Naive thymus-derived CD4-positive, alpha-beta T cell (primary cell): ENCODE measurements at regions not wholly inside any gene's neighbourhood (a gene's known extent, or its start where the extent isn't known, plus 50 kb on each side); places are given as distances from the start of the nearest gene placed in this dataset.

Experiments
- ATAC-seq: fragments of 150-1000 bp; cut with Tn5 transposase; 2 replicates; pipeline ENCODE4 v1.10.0; 2021; ENCODE audit warnings: mild to moderate bottlenecking, moderate library complexity
- CTCF ChIA-PET: fragments of 350-600 bp; sonication (Branson Sonifier 250); formaldehyde crosslinking; loops from one replicate; lab custom pipeline; 2021; ENCODE audit warnings: antibody characterized with exemption; lab: Charles Lee
- POLR2A ChIA-PET: fragments of 350-600 bp; sonication (Branson Sonifier 250); formaldehyde crosslinking; loops from one replicate; lab custom pipeline; 2021; ENCODE audit warnings: antibody characterized with exemption, inconsistent platforms; lab: Charles Lee
- DNase-seq, 9 donors: peaks; one replicate each; pipeline versions ENCODE4 v3.0.0 to v3.0.0-alpha.2; 2020 to 2022; ENCODE audit warnings: mixed read lengths in 1 of 9
- H3K27ac ChIP-seq: one replicate; pipeline ENCODE4 v1.7.0; 2013; ENCODE audit warnings: mild to moderate bottlenecking, low read depth, low read length, moderate library complexity
- H3K27me3 ChIP-seq, 2 donors: one replicate each; pipeline ENCODE4 v1.7.0; 2013; ENCODE audit warnings: low read length in 2 of 2, mild to moderate bottlenecking in 2 of 2, moderate library complexity in 2 of 2; ENCODE audit not compliant: control insufficient read depth in 2 of 2, insufficient read depth in 2 of 2
- H3K36me3 ChIP-seq, 3 experiments: 1 replicate in 2 of 3; 2 replicates in 1 of 3; pipeline ENCODE4 v1.7.0; 2013; ENCODE audit warnings: low read length in 3 of 3, mild to moderate bottlenecking in 3 of 3, moderate library complexity in 1 of 3; ENCODE audit not compliant: insufficient read depth in 3 of 3, control insufficient read depth in 2 of 3
- H3K4me1 ChIP-seq, 2 donors: one replicate each; pipeline ENCODE4 v1.7.0; 2013; ENCODE audit warnings: low read length in 2 of 2, mild to moderate bottlenecking in 2 of 2, moderate library complexity in 1 of 2; ENCODE audit not compliant: control insufficient read depth in 2 of 2, insufficient read depth in 2 of 2
- H3K4me3 ChIP-seq: 2 replicates; pipeline ENCODE4 v1.7.0; 2013; ENCODE audit warnings: mild to moderate bottlenecking, low read length
- H3K9me3 ChIP-seq, 3 experiments: 1 replicate in 2 of 3; 2 replicates in 1 of 3; pipeline ENCODE4 v1.7.0; 2013; ENCODE audit warnings: low read length in 3 of 3; ENCODE audit not compliant: control insufficient read depth in 2 of 3
- H3K27ac Mint-ChIP-seq, 9 donors: one replicate each; pipeline ENCODE4 v1.8.0; 2020 to 2022; ENCODE audit warnings: mixed read lengths in 9 of 9, mild to moderate bottlenecking in 8 of 9, moderate library complexity in 5 of 9, inconsistent platforms in 2 of 9
- H3K27me3 Mint-ChIP-seq, 5 donors: one replicate each; pipeline ENCODE4 v1.8.0; 2021 to 2022; ENCODE audit warnings: mixed read lengths in 5 of 5, mild to moderate bottlenecking in 1 of 5
- H3K36me3 Mint-ChIP-seq, 5 donors: one replicate each; pipeline ENCODE4 v1.8.0; 2020 to 2022; ENCODE audit warnings: mixed read lengths in 5 of 5, mild to moderate bottlenecking in 3 of 5, inconsistent platforms in 1 of 5
- H3K4me1 Mint-ChIP-seq, 7 donors: one replicate each; pipeline ENCODE4 v1.8.0; 2020 to 2022; ENCODE audit warnings: mixed read lengths in 7 of 7, mild to moderate bottlenecking in 3 of 7, inconsistent platforms in 1 of 7
- H3K4me3 Mint-ChIP-seq, 10 donors: one replicate each; pipeline ENCODE4 v1.8.0; 2020 to 2022; ENCODE audit warnings: mild to moderate bottlenecking in 10 of 10, mixed read lengths in 10 of 10, moderate library complexity in 6 of 10, inconsistent platforms in 2 of 10
- H3K9me3 Mint-ChIP-seq, 11 donors: one replicate each; pipeline ENCODE4 v1.8.0; 2020 to 2022; ENCODE audit warnings: mixed read lengths in 11 of 11, mild to moderate bottlenecking in 4 of 11, inconsistent platforms in 1 of 11, moderate library complexity in 1 of 11
- intact Hi-C, 2 donors: fragments of 100-400 bp; cut with micrococcal nuclease; formaldehyde crosslinking; loops; one replicate each; pipeline ENCODE4 v1.15.1; 2023

DNA sequence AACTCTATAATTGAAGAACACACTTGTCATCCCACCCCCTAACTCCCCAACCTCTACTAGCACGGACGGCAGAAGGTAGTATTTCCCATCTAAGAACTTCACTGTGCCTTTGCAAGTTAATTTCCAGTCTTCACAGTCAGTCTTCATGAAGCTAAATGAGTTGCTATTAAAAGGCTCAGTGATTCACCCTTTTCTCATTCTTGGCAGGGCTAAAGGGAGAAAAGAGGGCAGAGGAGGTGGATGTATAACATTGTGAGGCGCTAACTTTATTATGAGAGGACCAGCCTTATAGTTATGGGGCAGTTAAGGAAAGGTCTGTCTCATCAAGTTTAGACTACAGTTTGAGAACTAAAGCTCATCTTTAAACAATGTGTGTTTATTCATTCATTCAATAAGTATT, 161.0 kb upstream of the S100G start:
- H3K27ac ChIP-seq: no peak overlapping the region
- CTCF ChIA-PET: no interaction called here
- Mint-ChIP-seq H3K36me3 (peaks cover 0 to 6% (median 0%) of the 10 kb centered on the region in 5 donors), H3K27me3 (peaks cover 0 to 2% (median 0%) of the 10 kb centered on the region in 5 donors), H3K9me3 (peaks cover 0 to 2% (median 0%) of the 10 kb centered on the region in 11 donors), H3K27ac (no peak overlapping the region), H3K4me1 (peaks cover 5 to 24% (median 11%) of the 10 kb centered on the region in 7 donors), H3K4me3 (no peak overlapping the region)
- H3K4me1 ChIP-seq: peaks cover 0 to 3% of the 10 kb centered on the region in 2 donors
- intact Hi-C loops: no loop called here
- H3K9me3 ChIP-seq: no peaks in the 10 kb centered on the region
- H3K36me3 ChIP-seq: no peaks in the 10 kb centered on the region
- POLR2A ChIA-PET: no interaction called here
- no peak for ATAC-seq
- no peaks in the 10 kb centered on the region for H3K27me3 ChIP-seq
- no peak for DNase-seq
- no peak overlapping the region for H3K4me3 ChIP-seq

DNA sequence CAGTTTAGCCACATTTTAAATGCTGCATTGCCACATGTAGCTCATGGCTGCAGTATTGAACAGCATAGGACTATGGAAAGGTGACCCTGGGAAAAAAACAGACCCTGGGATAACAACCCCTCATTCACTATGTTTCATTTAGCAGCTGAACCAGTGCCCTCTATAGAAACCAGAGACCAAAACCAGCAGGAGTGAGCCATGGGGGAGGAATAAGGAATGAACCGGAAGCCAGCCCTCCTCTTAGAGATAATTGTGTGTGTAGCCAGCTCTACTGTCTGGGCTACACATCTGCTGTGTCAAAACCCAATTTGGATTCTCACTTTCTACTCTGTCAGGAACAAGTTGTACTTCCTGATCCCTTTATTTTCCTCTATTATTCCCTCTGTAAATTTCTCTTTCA, 158.5 kb upstream of the S100G start:
- Mint-ChIP-seq H3K4me1 (peaks cover 0 to 7% (median 0%) of the 10 kb centered on the region in 7 donors), H3K4me3 (no peak overlapping the region), H3K27me3 (peaks cover 0 to 2% (median 0%) of the 10 kb centered on the region in 5 donors), H3K36me3 (peaks cover 0 to 6% (median 0%) of the 10 kb centered on the region in 5 donors), H3K9me3 (peaks cover 0 to 2% (median 0%) of the 10 kb centered on the region in 11 donors), H3K27ac (no peak overlapping the region)
- Histone ChIP-seq H3K36me3 (no peaks in the 10 kb centered on the region), H3K4me1 (no peaks in the 10 kb centered on the region), H3K4me3 (no peak overlapping the region), H3K9me3 (no peaks in the 10 kb centered on the region), H3K27ac (no peak overlapping the region), H3K27me3 (no peaks in the 10 kb centered on the region)
- POLR2A ChIA-PET: no interaction called here
- intact Hi-C loops: no loop called here
- CTCF ChIA-PET: no interaction called here
- DNase-seq (no peak), ATAC-seq (no peak)

DNA sequence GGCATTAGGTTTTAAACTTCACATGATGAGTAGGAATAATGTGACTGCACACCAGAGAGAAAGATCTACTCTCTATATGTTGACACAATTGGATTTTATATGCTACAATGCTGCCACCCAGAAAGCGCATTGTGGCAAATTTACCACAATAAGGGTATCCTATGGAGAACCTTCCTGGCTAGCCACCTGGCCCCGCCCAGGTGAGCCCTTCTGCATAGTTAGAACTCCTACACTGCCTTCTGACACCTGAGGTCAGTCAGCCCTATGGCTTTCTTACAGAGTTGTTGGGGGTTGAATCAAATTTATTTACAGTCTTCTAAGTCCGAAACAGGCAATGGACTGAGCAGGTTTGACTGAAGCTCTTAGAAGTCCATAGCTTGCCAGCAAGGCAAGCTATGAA, 153.8 kb upstream of the S100G start:
- CTCF ChIA-PET: no interaction called here
- no peak for ATAC-seq

DNA sequence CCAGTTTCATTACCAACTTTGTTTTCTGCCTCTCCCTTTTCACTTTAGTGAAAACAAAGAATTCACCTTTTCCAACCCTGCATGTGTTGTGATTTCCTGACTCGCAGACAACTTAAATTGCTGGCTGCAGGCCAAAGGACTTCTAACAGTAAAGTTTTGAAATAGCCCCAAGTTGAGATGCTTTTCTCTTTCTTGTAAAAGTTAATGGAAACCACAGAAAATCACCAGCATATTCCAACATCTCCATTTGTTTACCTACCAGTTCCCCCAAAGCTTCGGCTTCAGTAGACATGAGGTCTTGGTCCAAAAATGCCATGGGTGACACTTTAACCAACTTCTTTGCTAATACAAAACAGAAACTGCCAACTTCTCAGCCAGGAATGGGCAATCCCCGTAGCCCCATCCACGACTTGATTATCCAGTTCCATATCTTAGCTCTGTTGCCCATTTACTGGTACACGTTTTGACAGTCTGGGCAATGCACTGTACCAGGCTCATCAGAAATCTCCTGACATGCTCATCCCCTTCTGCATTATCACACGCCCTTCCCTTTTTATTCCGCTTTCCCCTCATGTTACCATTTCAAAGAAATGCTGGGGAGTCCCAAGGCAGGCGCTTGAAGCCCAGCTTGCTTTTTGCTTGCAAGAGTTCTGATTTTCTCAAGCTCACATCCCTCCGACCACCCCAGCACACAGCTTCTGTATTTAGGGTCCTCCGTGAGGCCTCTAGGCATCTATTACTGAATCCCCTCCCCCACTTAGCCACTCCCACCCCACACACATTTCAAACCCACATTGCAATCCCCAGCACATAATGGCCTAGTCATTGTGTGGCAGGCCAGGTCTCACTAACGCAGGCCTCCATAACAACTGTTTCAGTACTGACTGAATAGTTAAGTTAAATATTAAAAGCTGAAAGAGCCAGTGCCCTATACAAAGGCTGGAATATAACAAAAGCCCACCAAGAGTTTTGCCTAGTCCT, 137.9 kb upstream of the S100G start:
- Mint-ChIP-seq H3K4me1 (no peaks in the 10 kb centered on the region), H3K9me3 (peaks cover 0 to 6% (median 0%) of the 10 kb centered on the region in 11 donors), H3K4me3 (no peak overlapping the region), H3K27me3 (no peaks in the 10 kb centered on the region), H3K27ac (peak overlapping the region in 2 of 9 donors; percentile 14 to 59), H3K36me3 (peaks cover 0 to 2% (median 0%) of the 10 kb centered on the region in 5 donors)
- no peaks in the 10 kb centered on the region for H3K9me3 ChIP-seq
- POLR2A ChIA-PET: interaction anchor here (1.0 to 1.6 kb wide), 2 partner anchors 16 to 98 kb away, joined by 3 to 4 read pairs; no protein-coding TSS in a partner anchor
- H3K36me3 ChIP-seq: no peaks in the 10 kb centered on the region
- H3K27me3 ChIP-seq: no peaks in the 10 kb centered on the region
- DNase-seq (no peak), ATAC-seq (no peak)
- no peak overlapping the region for H3K27ac ChIP-seq
- H3K4me1 ChIP-seq: no peaks in the 10 kb centered on the region
- intact Hi-C loops: no loop called here
- CTCF ChIA-PET: no interaction called here
- H3K4me3 ChIP-seq: no peak overlapping the region

More for the DNA sequence above, 153.8 kb upstream of the S100G start:
- POLR2A ChIA-PET: no interaction called here
- Mint-ChIP-seq H3K4me3 (no peak overlapping the region), H3K27ac (no peak overlapping the region), H3K36me3 (peaks cover 0 to 6% (median 5%) of the 10 kb centered on the region in 5 donors), H3K9me3 (peaks cover 0 to 10% (median 0%) of the 10 kb centered on the region in 11 donors), H3K27me3 (peaks cover 0 to 2% (median 0%) of the 10 kb centered on the region in 5 donors), H3K4me1 (no peaks in the 10 kb centered on the region)
- no peaks in the 10 kb centered on the region for H3K27me3 ChIP-seq
- no peaks in the 10 kb centered on the region for H3K4me1 ChIP-seq
- intact Hi-C loops: no loop called here
- no peaks in the 10 kb centered on the region for H3K9me3 ChIP-seq
- no peak for DNase-seq
- no peak overlapping the region for H3K4me3 ChIP-seq
- H3K27ac ChIP-seq: no peak overlapping the region
- no peaks in the 10 kb centered on the region for H3K36me3 ChIP-seq

DNA sequence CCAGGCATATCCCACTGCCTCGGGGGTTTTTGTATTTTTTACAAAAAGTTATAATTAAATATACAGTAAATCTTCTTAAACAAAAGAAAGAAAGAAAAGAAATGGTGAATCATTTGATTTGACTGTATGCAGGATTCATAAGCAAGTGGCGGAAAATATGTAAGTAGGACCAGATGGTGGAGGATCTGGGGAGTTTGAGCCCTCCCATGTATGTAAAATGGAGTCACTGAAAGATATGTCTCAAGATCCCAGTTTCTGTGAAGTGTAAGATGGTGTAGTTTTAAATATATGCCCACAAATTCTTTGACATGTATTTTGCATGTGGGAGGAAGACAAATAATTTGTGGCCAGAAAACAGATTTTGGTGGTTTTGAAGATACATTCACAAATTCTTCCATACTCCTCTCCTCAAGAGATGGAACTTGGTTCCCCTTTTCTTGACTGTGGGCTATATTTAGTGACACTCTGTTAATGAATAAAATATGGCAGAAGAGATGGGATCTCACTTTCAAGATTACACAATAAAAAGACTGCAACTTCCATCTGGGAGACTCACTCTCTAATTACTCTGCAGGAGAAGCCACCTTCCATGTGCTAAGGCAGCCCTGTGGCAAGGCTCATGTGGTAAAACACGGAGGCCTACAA, 133.6 kb upstream of the S100G start:
- Histone ChIP-seq H3K9me3 (no peaks in the 10 kb centered on the region), H3K4me3 (no peak overlapping the region), H3K27ac (no peak overlapping the region), H3K36me3 (no peaks in the 10 kb centered on the region), H3K4me1 (no peaks in the 10 kb centered on the region), H3K27me3 (no peaks in the 10 kb centered on the region)
- no peak for DNase-seq
- POLR2A ChIA-PET: no interaction called here
- CTCF ChIA-PET: no interaction called here
- Mint-ChIP-seq H3K36me3 (peaks cover 0 to 6% (median 0%) of the 10 kb centered on the region in 5 donors), H3K4me1 (no peaks in the 10 kb centered on the region), H3K9me3 (peaks cover 0 to 10% (median 0%) of the 10 kb centered on the region in 11 donors), H3K27me3 (no peaks in the 10 kb centered on the region), H3K4me3 (no peak overlapping the region), H3K27ac (no peak overlapping the region)
- no peak for ATAC-seq
- intact Hi-C loops: no loop called here

DNA sequence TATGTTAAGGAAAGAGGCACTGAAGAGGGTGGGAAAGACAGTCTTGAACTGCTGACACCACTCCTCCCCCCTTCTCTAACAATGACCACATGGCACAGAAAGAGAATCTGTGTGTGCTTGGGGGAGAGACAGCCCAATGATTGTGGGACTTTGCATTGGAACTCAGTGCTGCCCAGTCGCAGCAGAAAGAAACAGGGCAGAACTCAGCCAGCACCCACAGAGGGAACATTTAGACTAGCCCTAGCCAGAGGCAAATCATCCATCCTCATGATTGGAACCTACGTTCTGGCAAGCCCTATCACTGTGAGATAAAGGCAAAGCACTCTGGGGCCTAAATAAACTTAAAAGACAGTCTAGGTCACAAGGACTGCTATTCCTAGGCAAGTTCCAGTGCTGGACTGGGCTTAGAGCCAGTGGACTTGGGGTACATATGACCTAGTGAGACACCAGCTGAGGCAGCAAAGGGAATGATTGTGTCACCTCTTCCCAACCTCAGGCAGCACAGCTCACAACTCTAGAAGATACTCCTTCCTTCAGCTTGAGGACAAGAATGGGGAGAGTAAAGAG, 132.8 kb upstream of the S100G start:
- POLR2A ChIA-PET: no interaction called here
- peaks cover 0 to 6% (median 0%) of the 10 kb centered on the region in 5 donors for H3K36me3 Mint-ChIP-seq

More for the DNA sequence above, 132.8 kb upstream of the S100G start:
- Mint-ChIP-seq H3K9me3 (peaks cover 0 to 10% (median 0%) of the 10 kb centered on the region in 11 donors), H3K27me3 (no peaks in the 10 kb centered on the region), H3K4me1 (no peaks in the 10 kb centered on the region), H3K27ac (peak overlapping the region in 1 of 9 donors; percentile 31), H3K4me3 (no peak overlapping the region)
- no peak for ATAC-seq
- no peak overlapping the region for H3K4me3 ChIP-seq
- H3K36me3 ChIP-seq: no peaks in the 10 kb centered on the region
- H3K9me3 ChIP-seq: no peaks in the 10 kb centered on the region
- CTCF ChIA-PET: no interaction called here
- no peak for DNase-seq
- H3K27me3 ChIP-seq: no peaks in the 10 kb centered on the region
- intact Hi-C loops: no loop called here
- no peaks in the 10 kb centered on the region for H3K4me1 ChIP-seq
- H3K27ac ChIP-seq: no peak overlapping the region
